ENCODE measurements at regions not wholly inside any gene's neighbourhood (a gene's known extent, or its start where the extent isn't known, plus 50 kb on each side); places are given as distances from the start of the nearest gene placed in this dataset.

DNA sequence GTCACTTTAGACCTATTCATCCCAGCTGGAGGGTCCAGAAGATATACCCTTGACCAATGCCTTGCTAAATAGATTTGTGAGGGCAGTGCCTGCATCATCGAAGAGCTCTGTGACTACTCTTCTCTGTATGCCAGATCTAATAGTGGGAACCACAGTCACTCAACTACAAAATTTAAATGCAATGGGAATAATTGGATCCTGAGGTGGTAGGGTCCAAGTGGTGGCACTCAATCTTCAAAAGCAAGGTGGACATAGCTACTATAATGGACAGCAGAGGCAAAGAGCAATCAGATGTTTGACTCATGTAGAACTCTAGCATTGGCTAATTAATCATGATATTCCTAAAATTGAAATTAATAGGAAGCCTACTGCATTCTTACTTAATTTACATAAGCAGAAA is 554.3 kb upstream of the GRM3 start:
- TF ChIP-seq, protein P1, sequence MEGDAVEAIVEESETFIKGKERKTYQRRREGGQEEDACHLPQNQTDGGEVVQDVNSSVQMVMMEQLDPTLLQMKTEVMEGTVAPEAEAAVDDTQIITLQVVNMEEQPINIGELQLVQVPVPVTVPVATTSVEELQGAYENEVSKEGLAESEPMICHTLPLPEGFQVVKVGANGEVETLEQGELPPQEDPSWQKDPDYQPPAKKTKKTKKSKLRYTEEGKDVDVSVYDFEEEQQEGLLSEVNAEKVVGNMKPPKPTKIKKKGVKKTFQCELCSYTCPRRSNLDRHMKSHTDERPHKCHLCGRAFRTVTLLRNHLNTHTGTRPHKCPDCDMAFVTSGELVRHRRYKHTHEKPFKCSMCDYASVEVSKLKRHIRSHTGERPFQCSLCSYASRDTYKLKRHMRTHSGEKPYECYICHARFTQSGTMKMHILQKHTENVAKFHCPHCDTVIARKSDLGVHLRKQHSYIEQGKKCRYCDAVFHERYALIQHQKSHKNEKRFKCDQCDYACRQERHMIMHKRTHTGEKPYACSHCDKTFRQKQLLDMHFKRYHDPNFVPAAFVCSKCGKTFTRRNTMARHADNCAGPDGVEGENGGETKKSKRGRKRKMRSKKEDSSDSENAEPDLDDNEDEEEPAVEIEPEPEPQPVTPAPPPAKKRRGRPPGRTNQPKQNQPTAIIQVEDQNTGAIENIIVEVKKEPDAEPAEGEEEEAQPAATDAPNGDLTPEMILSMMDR (IDR thresholded peaks at IDR 0.05; ENCODE audit: borderline replicate concordance, extremely low read depth, low read length, poor library complexity, severe bottlenecking): no peak
- no peak for TF ChIP-seq EZH2 (IDR thresholded peaks at IDR 0.05; ENCODE audit: borderline replicate concordance, low read depth, low read length, severe bottlenecking)
